Panc1 (cell line): ENCODE measurements at regions not wholly inside any gene's neighbourhood (a gene's known extent, or its start where the extent isn't known, plus 50 kb on each side); places are given as distances from the start of the nearest gene placed in this dataset.

Experiments used
- ATAC-seq: fragments of 200-7000 bp; cut with Tn5 transposase; 2 replicates; pipeline ENCODE4 v1.9.1; 2020; ENCODE audit warnings: mild to moderate bottlenecking, moderate library complexity
- BruUV-seq: library from RNA; stranded (reverse); fragments of 400-500 nt; replicated peaks from 2 replicates; lab custom pipeline; 2021; lab: Mats Ljungman, UMichigan
- CTCF ChIA-PET: fragments of 300-600 bp; sonication (Branson Sonifier 250); formaldehyde crosslinking; loops from one replicate; lab custom pipeline; 2022; ENCODE audit warnings: antibody characterized with exemption; lab: Charles Lee
- POLR2A ChIA-PET: fragments of 300-600 bp; sonication (Branson Sonifier 250); formaldehyde crosslinking; loops from one replicate; lab custom pipeline; 2022; ENCODE audit warnings: antibody characterized with exemption; lab: Charles Lee
- DNase-seq: peaks from one replicate; pipeline ENCODE4 v3.0.0-alpha.2; 2010; ENCODE audit warnings: low read depth, low spot score
- H3K27ac ChIP-seq: 2 replicates; pipeline ENCODE4 v1.5.1; 2011; ENCODE audit warnings: mild to moderate bottlenecking, low read length, inconsistent platforms
- H3K27me3 ChIP-seq: fragments of 200-500 bp; sonication (Bioruptor generic); 2 replicates; pipeline ENCODE4 v1.6.0; 2014; ENCODE audit warnings: low read length, inconsistent platforms; ENCODE audit not compliant: control insufficient read depth, insufficient read depth
- H3K36me3 ChIP-seq: fragments of 200-500 bp; sonication (Bioruptor generic); 2 replicates; pipeline ENCODE4 v1.5.1; 2014; ENCODE audit warnings: inconsistent platforms, mild to moderate bottlenecking, low read length, moderate library complexity; ENCODE audit not compliant: control insufficient read depth, insufficient read depth
- H3K4me1 ChIP-seq: 2 replicates; pipeline ENCODE4 v1.5.1; 2011; ENCODE audit warnings: inconsistent platforms, mild to moderate bottlenecking, low read length, moderate library complexity; ENCODE audit not compliant: control insufficient read depth, insufficient read depth
- H3K4me3 ChIP-seq, 2 experiments: 2 replicates each; pipeline ENCODE4 v1.5.1; 2011 to 2012; ENCODE audit warnings: low read depth in 2 of 2, low read length in 2 of 2, mild to moderate bottlenecking in 2 of 2, inconsistent platforms in 1 of 2, moderate library complexity in 1 of 2
- H3K9me3 ChIP-seq: fragments of 200-500 bp; sonication (Bioruptor generic); 2 replicates; pipeline ENCODE4 v1.5.1; 2014; ENCODE audit warnings: low read depth, mild to moderate bottlenecking, inconsistent platforms, low read length, moderate library complexity; ENCODE audit not compliant: control insufficient read depth, insufficient read depth
- POLR2AphosphoS5 ChIP-seq: IDR thresholded peaks from 2 replicates; pipeline ENCODE4 v1.6.1; 2012; ENCODE audit warnings: mild to moderate bottlenecking, low read depth, low read length, moderate library complexity
- REST ChIP-seq, 2 experiments: IDR thresholded peaks; 2 replicates each; pipeline ENCODE4 v1.6.1; 2011 to 2012; ENCODE audit warnings: low read depth in 2 of 2, control low read depth in 1 of 2, low read length in 1 of 2, mild to moderate bottlenecking in 1 of 2, moderate library complexity in 1 of 2; ENCODE audit not compliant: insufficient read depth in 1 of 2
- SIN3A ChIP-seq: IDR thresholded peaks from 2 replicates; pipeline ENCODE4 v1.6.1; 2012; ENCODE audit warnings: low read depth, mild to moderate bottlenecking, low read length, moderate library complexity, borderline replicate concordance; ENCODE audit not compliant: insufficient read depth
- TCF7L2 ChIP-seq: IDR thresholded peaks from 2 replicates; pipeline ENCODE4 v1.6.1; 2011; ENCODE audit warnings: mild to moderate bottlenecking, low read depth, low read length, inconsistent platforms
- in situ Hi-C: cut with HindIII; loops from 2 replicates; pipeline ENCODE4 v1.10.0; 2016; ENCODE audit warnings: low sequenced_read_pairs, low pct_unique_long_range_greater_than_20kb
- intact Hi-C: fragments of 100-400 bp; cut with micrococcal nuclease; formaldehyde crosslinking; loops from one replicate; pipeline ENCODE4 v1.10.0; 2022; ENCODE audit not compliant: unreplicated experiment
- TF ChIP-seq, protein P1 (sequence below): fragments of 450-650 bp; IDR thresholded peaks from 2 replicates; pipeline ENCODE4 v1.5.1; 2017; ENCODE audit warnings: mild to moderate bottlenecking

GRCh38 chr7:81525841-81526240, 244.0 kb downstream of the HGF start:
- DNase-seq (no peak), ATAC-seq (no peak; the same call in 1 of the 2 replicates)
- BruUV-seq, result no TSS peak
- POLR2A ChIA-PET, result no interaction called here
- no peaks in the 10 kb centered on the region for H3K4me1 ChIP-seq
- intact Hi-C loops, result no loop called here
- in situ Hi-C loops, result no loop called here
- no peak overlapping the region for H3K4me3 ChIP-seq
- H3K36me3 ChIP-seq, result no peaks in the 10 kb centered on the region
- CTCF ChIA-PET, result no interaction called here
- no peaks in the 10 kb centered on the region for H3K9me3 ChIP-seq
- no peak overlapping the region for H3K27ac ChIP-seq
- H3K27me3 ChIP-seq, result no peaks in the 10 kb centered on the region
- TF ChIP-seq SIN3A (no peak), POLR2AphosphoS5 (no peak), TCF7L2 (no peak), REST (IDR thresholded peaks at IDR 0.05; ENCODE audit: insufficient read depth in 1 of 2, low read depth in 2 of 2, low read length in 1 of 2) (no peak)
- TF ChIP-seq, protein P1, sequence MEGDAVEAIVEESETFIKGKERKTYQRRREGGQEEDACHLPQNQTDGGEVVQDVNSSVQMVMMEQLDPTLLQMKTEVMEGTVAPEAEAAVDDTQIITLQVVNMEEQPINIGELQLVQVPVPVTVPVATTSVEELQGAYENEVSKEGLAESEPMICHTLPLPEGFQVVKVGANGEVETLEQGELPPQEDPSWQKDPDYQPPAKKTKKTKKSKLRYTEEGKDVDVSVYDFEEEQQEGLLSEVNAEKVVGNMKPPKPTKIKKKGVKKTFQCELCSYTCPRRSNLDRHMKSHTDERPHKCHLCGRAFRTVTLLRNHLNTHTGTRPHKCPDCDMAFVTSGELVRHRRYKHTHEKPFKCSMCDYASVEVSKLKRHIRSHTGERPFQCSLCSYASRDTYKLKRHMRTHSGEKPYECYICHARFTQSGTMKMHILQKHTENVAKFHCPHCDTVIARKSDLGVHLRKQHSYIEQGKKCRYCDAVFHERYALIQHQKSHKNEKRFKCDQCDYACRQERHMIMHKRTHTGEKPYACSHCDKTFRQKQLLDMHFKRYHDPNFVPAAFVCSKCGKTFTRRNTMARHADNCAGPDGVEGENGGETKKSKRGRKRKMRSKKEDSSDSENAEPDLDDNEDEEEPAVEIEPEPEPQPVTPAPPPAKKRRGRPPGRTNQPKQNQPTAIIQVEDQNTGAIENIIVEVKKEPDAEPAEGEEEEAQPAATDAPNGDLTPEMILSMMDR, result no peak

- no peak for TF ChIP-seq TCF7L2
- intact Hi-C loops (no loop called here), in situ Hi-C loops (no loop called here)
- no peak for DNase-seq
- Histone ChIP-seq H3K36me3 (no peaks in the 10 kb centered on the region), H3K27me3 (no peaks in the 10 kb centered on the region), H3K4me1 (no peaks in the 10 kb centered on the region), H3K27ac (no peak overlapping the region), H3K9me3 (no peaks in the 10 kb centered on the region), H3K4me3 (no peak overlapping the region)
- no peak for ATAC-seq
- ChIA-PET POLR2A (no interaction called here), CTCF (no interaction called here)
- no TSS peak for BruUV-seq
Observed at GRCh38 chr7:81519886-81520285, 250.0 kb downstream of the HGF start.

- CTCF ChIA-PET, result no interaction called here
- no peaks in the 10 kb centered on the region for H3K9me3 ChIP-seq
- no TSS peak for BruUV-seq
- no peak overlapping the region for H3K27ac ChIP-seq
- ATAC-seq (no peak), DNase-seq (no peak)
- POLR2A ChIA-PET, result no interaction called here
- H3K36me3 ChIP-seq, result no peaks in the 10 kb centered on the region
- no peak overlapping the region for H3K4me3 ChIP-seq
- in situ Hi-C loops, result no loop called here
- H3K4me1 ChIP-seq, result no peaks in the 10 kb centered on the region
- TF ChIP-seq REST (IDR thresholded peaks at IDR 0.05; ENCODE audit: insufficient read depth in 1 of 2, low read depth in 2 of 2, low read length in 1 of 2) (no peak), SIN3A (no peak), POLR2AphosphoS5 (no peak), TCF7L2 (no peak)
- TF ChIP-seq, protein P1, result no peak
- intact Hi-C loops, result no loop called here
- no peaks in the 10 kb centered on the region for H3K27me3 ChIP-seq
Observed at GRCh38 chr7:81516898-81517297, 252.9 kb downstream of the HGF start.
